C4-2B (cell line): ENCODE measurements at regions not wholly inside any gene's neighbourhood (a gene's known extent, or its start where the extent isn't known, plus 50 kb on each side); places are given as distances from the start of the nearest gene placed in this dataset.

Source experiments
- ZFX ChIP-seq: fragments of 450-650 bp; IDR thresholded peaks from 2 replicates; pipeline ENCODE4 v1.6.1; 2017
- TF ChIP-seq, protein P1 (sequence below): fragments of 450-650 bp; conservative IDR thresholded peaks from 2 replicates; pipeline ENCODE4 v1.5.1; 2017; ENCODE audit warnings: mild to moderate bottlenecking

- TF ChIP-seq, protein P1, sequence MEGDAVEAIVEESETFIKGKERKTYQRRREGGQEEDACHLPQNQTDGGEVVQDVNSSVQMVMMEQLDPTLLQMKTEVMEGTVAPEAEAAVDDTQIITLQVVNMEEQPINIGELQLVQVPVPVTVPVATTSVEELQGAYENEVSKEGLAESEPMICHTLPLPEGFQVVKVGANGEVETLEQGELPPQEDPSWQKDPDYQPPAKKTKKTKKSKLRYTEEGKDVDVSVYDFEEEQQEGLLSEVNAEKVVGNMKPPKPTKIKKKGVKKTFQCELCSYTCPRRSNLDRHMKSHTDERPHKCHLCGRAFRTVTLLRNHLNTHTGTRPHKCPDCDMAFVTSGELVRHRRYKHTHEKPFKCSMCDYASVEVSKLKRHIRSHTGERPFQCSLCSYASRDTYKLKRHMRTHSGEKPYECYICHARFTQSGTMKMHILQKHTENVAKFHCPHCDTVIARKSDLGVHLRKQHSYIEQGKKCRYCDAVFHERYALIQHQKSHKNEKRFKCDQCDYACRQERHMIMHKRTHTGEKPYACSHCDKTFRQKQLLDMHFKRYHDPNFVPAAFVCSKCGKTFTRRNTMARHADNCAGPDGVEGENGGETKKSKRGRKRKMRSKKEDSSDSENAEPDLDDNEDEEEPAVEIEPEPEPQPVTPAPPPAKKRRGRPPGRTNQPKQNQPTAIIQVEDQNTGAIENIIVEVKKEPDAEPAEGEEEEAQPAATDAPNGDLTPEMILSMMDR, result no peak
- no peak for TF ChIP-seq ZFX
Observed at GRCh38 chr2:52181080-52181479, 1149.1 kb upstream of the NRXN1 start.
